SK-N-SH (cell line): ENCODE measurements at regions not wholly inside any gene's neighbourhood (a gene's known extent, or its start where the extent isn't known, plus 50 kb on each side); places are given as distances from the start of the nearest gene placed in this dataset.

Experiments
- CTCF ChIA-PET: fragments of 300-600, 350-600 bp; formaldehyde crosslinking; extraction: SDS; loops from one replicate; lab custom pipeline; 2021; lab: Yijun Ruan, JAX
- POLR2A ChIA-PET: fragments of 350-600 bp; sonication (Branson Sonifier 250); formaldehyde crosslinking; extraction: SDS; loops from one replicate; lab custom pipeline; 2020; ENCODE audit warnings: antibody characterized with exemption, inconsistent platforms; lab: Yijun Ruan, JAX
- DNase-seq: peaks from one replicate; pipeline ENCODE4 v3.0.0; 2012
- H2AFZ ChIP-seq: fragments of 200-600 bp; sonication (generic); 2 replicates; pipeline ENCODE4 v1.8.1; 2016; ENCODE audit warnings: antibody characterized with exemption, mild to moderate bottlenecking, low read depth
- H3F3A ChIP-seq: fragments of 200-600 bp; sonication (generic); replicated peaks from 2 replicates; pipeline ENCODE3; 2016; ENCODE audit warnings: antibody characterized with exemption, mild to moderate bottlenecking; ENCODE audit not compliant: insufficient read depth
- H3K27ac ChIP-seq, 2 experiments: fragments of 200-500 bp in 1 of 2; fragments of 200-600 bp in 1 of 2; sonication (Bioruptor generic) in 1 of 2; sonication (generic), shearing (Covaris generic) in 1 of 2; 2 replicates each; pipeline versions ENCODE4 v1.5.1 to v1.6.1; 2014 to 2016; ENCODE audit warnings: low read depth in 2 of 2, inconsistent platforms in 1 of 2, low read length in 1 of 2, mild to moderate bottlenecking in 1 of 2, mixed read lengths in 1 of 2
- H3K27me3 ChIP-seq: fragments of 200-600 bp; sonication (generic), shearing (Covaris generic); 2 replicates; pipeline ENCODE4 v1.6.1; 2016; ENCODE audit warnings: mixed run types; ENCODE audit not compliant: insufficient read depth
- H3K36me3 ChIP-seq, 2 experiments: fragments of 200-500 bp in 1 of 2; fragments of 200-600 bp in 1 of 2; sonication (Bioruptor generic) in 1 of 2; sonication (generic) in 1 of 2; replicated peaks in 1 of 2; 2 replicates each; pipeline versions ENCODE3 to v1.5.1; 2014 to 2016; ENCODE audit warnings: low read length in 1 of 2, mild to moderate bottlenecking in 1 of 2; ENCODE audit not compliant: insufficient read depth in 2 of 2, control insufficient read depth in 1 of 2
- H3K4me1 ChIP-seq, 2 experiments: fragments of 200-500 bp in 1 of 2; fragments of 200-600 bp in 1 of 2; sonication (Bioruptor generic) in 1 of 2; sonication (generic), shearing (Covaris generic) in 1 of 2; 2 replicates each; pipeline versions ENCODE4 v1.5.1 to v1.6.1; 2014 to 2016; ENCODE audit warnings: low read depth in 1 of 2, low read length in 1 of 2, mixed run types in 1 of 2; ENCODE audit not compliant: insufficient read depth in 2 of 2, control insufficient read depth in 1 of 2
- H3K4me2 ChIP-seq: fragments of 200-600 bp; sonication (generic), shearing (Covaris generic); 2 replicates; pipeline ENCODE4 v1.6.1; 2017; ENCODE audit warnings: mixed run types
- H3K4me3 ChIP-seq, 2 experiments: fragments of 200-500 bp in 1 of 2; fragments of 200-600 bp in 1 of 2; sonication (Bioruptor generic) in 1 of 2; sonication (generic), shearing (Covaris generic) in 1 of 2; 2 replicates each; pipeline versions ENCODE4 v1.5.1 to v1.8.1; 2014 to 2016; ENCODE audit warnings: low read depth in 2 of 2, inconsistent platforms in 1 of 2, low read length in 1 of 2, mild to moderate bottlenecking in 1 of 2, mixed read lengths in 1 of 2, moderate library complexity in 1 of 2
- H3K79me2 ChIP-seq: fragments of 200-600 bp; sonication (generic); 2 replicates; pipeline ENCODE4 v1.8.1; 2017; ENCODE audit warnings: mild to moderate bottlenecking; ENCODE audit not compliant: insufficient read depth
- H3K9ac ChIP-seq: fragments of 200-600 bp; sonication (generic); 2 replicates; pipeline ENCODE4 v1.6.1; 2017; ENCODE audit warnings: mixed run types
- H3K9me2 ChIP-seq: fragments of 200-600 bp; sonication (generic); 2 replicates; pipeline ENCODE4 v1.6.1; 2017; ENCODE audit warnings: mixed run types
- H3K9me3 ChIP-seq: fragments of 200-600 bp; sonication (generic); 2 replicates; pipeline ENCODE4 v1.6.1; 2017; ENCODE audit warnings: mixed run types, mild to moderate bottlenecking, moderate library complexity
- H4K20me1 ChIP-seq: fragments of 200-600 bp; sonication (generic); 2 replicates; pipeline ENCODE4 v1.6.1; 2017; ENCODE audit warnings: mild to moderate bottlenecking, mixed run types; ENCODE audit not compliant: insufficient read depth
- ELF1 ChIP-seq: IDR thresholded peaks from 2 replicates; pipeline ENCODE4 v1.4.0; 2012
- EP300 ChIP-seq, 2 experiments: IDR thresholded peaks; 2 replicates each; pipeline versions ENCODE4 v1.4.0 to v1.6.1; 2012; ENCODE audit warnings: borderline replicate concordance in 1 of 2, low read depth in 1 of 2, low read length in 1 of 2
- EZH2phosphoT487 ChIP-seq: fragments of 200-600 bp; sonication (generic); IDR thresholded peaks from 2 replicates; pipeline ENCODE4 v1.6.1; 2017; ENCODE audit warnings: low read depth, mixed run types, mild to moderate bottlenecking, antibody characterized with exemption, moderate library complexity, borderline replicate concordance
- FOXJ3 ChIP-seq: sonication (generic); formaldehyde crosslinking; IDR thresholded peaks from 2 replicates; pipeline ENCODE4 v1.5.1; 2020; ENCODE audit warnings: mild to moderate bottlenecking, missing genetic modification reagents
- FOXM1 ChIP-seq: IDR thresholded peaks from 2 replicates; pipeline ENCODE4 v1.4.0; 2012; ENCODE audit warnings: low read depth, mild to moderate bottlenecking
- GABPA ChIP-seq: IDR thresholded peaks from 2 replicates; pipeline ENCODE4 v1.4.0; 2012; ENCODE audit warnings: low read depth, mild to moderate bottlenecking
- IRF3 ChIP-seq: fragments of 150-350 bp; IDR thresholded peaks from 2 replicates; pipeline ENCODE4 v1.6.1; 2016; ENCODE audit warnings: mild to moderate bottlenecking, low read depth, low read length
- MAX ChIP-seq: IDR thresholded peaks from 2 replicates; pipeline ENCODE4 v1.4.0; 2012; ENCODE audit warnings: low read depth
- MXI1 ChIP-seq: IDR thresholded peaks from 2 replicates; pipeline ENCODE4 v1.6.1; 2012; ENCODE audit warnings: mild to moderate bottlenecking, low read depth, low read length, improper control_type of control experiment
- NFIC ChIP-seq: IDR thresholded peaks from 2 replicates; pipeline ENCODE4 v1.4.0; 2012; ENCODE audit warnings: borderline replicate concordance
- PBX3 ChIP-seq: IDR thresholded peaks from 2 replicates; pipeline ENCODE4; 2012
- RCOR1 ChIP-seq: fragments of 150-350 bp; IDR thresholded peaks from 2 replicates; pipeline ENCODE4 v1.6.1; 2017; ENCODE audit warnings: antibody characterized with exemption, low read length
- RFX5 ChIP-seq: IDR thresholded peaks from 2 replicates; pipeline ENCODE4 v1.6.1; 2012; ENCODE audit warnings: mild to moderate bottlenecking, improper control_type of control experiment, low read length
- RXRA ChIP-seq: IDR thresholded peaks from 2 replicates; pipeline ENCODE4 v1.4.0; 2012; ENCODE audit warnings: low read depth, mild to moderate bottlenecking, borderline replicate concordance
- TAF1 ChIP-seq: IDR thresholded peaks from 2 replicates; pipeline ENCODE4 v1.6.1; 2012; ENCODE audit warnings: low read depth, mild to moderate bottlenecking, low read length, moderate library complexity, borderline replicate concordance
- TEAD4 ChIP-seq: IDR thresholded peaks from 2 replicates; pipeline ENCODE4 v1.4.0; 2012; ENCODE audit warnings: mild to moderate bottlenecking, borderline replicate concordance; ENCODE audit not compliant: insufficient read depth
- WGBS: methylation state at CpG from one replicate; pipeline ENCODE4 v1.1.6; 2017; ENCODE audit warnings: low lambda C conversion rate; 5-methylcytosine and 5-hydroxymethylcytosine counted together
- TF ChIP-seq, protein P1 (sequence below): IDR thresholded peaks from 2 replicates; pipeline ENCODE4 v1.6.1; 2012; ENCODE audit warnings: mild to moderate bottlenecking, low read depth, low read length, moderate library complexity

DNA sequence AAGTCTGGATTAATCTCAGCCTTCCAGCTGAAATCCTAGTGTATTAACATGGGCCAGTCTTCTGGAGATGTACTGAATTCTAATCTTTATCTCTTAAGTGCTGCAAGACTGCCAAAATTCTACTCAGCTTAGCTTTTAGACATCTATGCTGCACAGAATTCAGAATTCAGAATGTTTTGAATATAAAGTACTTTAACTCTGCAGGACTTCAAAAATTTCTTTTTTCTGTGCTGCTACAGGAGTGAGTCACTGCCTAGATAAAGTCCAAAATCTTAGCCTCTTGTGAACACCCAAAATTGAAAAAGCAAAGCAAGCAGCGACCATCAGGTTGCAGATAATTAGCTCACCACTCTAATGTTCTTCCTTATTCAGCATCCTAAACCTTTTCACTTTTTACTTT, 1092.6 kb upstream of the PCDH10 start:
- Histone ChIP-seq H2AFZ (no peak overlapping the region), H3K27ac (no peak overlapping the region), H3K4me3 (no peak overlapping the region), H3K4me2 (no peak overlapping the region)
- TF ChIP-seq TEAD4, result no peak
- TF ChIP-seq, protein P1, sequence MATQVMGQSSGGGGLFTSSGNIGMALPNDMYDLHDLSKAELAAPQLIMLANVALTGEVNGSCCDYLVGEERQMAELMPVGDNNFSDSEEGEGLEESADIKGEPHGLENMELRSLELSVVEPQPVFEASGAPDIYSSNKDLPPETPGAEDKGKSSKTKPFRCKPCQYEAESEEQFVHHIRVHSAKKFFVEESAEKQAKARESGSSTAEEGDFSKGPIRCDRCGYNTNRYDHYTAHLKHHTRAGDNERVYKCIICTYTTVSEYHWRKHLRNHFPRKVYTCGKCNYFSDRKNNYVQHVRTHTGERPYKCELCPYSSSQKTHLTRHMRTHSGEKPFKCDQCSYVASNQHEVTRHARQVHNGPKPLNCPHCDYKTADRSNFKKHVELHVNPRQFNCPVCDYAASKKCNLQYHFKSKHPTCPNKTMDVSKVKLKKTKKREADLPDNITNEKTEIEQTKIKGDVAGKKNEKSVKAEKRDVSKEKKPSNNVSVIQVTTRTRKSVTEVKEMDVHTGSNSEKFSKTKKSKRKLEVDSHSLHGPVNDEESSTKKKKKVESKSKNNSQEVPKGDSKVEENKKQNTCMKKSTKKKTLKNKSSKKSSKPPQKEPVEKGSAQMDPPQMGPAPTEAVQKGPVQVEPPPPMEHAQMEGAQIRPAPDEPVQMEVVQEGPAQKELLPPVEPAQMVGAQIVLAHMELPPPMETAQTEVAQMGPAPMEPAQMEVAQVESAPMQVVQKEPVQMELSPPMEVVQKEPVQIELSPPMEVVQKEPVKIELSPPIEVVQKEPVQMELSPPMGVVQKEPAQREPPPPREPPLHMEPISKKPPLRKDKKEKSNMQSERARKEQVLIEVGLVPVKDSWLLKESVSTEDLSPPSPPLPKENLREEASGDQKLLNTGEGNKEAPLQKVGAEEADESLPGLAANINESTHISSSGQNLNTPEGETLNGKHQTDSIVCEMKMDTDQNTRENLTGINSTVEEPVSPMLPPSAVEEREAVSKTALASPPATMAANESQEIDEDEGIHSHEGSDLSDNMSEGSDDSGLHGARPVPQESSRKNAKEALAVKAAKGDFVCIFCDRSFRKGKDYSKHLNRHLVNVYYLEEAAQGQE, result no peak
- no peak for TF ChIP-seq FOXM1
- TF ChIP-seq, all 33 proteins: peak for 0
- Histone ChIP-seq H3K9ac (no peak overlapping the region), H3K79me2 (no peaks in the 10 kb centered on the region), H3K4me1 (no peaks in the 10 kb centered on the region), H3F3A (no peaks in the 10 kb centered on the region), H4K20me1 (no peaks in the 10 kb centered on the region), H3K9me2 (no peaks in the 10 kb centered on the region), H3K36me3 (no peaks in the 10 kb centered on the region), H3K9me3 (no peaks in the 10 kb centered on the region), H3K27me3 (no peaks in the 10 kb centered on the region)
- WGBS, result 4% methylated on average over 1 of the region's 1 CpG
- DNase-seq, result no peak
- ChIA-PET POLR2A (no interaction called here), CTCF (no interaction called here)

DNA sequence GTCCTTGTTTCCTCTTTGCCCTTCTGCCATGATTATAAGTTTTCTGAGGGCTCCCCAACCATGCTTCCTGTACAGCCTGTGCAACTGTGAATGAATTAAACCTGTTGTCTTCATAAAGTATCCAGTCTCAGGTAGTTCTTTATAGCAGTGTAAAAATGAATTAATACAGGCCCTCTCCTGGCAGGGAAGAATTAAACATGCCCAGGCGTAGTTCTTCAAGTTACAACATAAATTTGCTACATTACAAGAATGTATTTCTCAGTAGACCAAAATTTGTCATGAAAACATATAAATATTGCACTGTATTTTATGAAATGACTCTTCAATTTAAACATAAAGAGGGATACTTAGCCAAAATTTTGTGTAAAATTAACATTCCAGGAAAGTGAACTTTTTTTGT, 1089.9 kb upstream of the PCDH10 start:
- Histone ChIP-seq H3F3A (no peaks in the 10 kb centered on the region), H3K27ac (no peak overlapping the region), H4K20me1 (no peaks in the 10 kb centered on the region), H2AFZ (no peak overlapping the region), H3K27me3 (no peaks in the 10 kb centered on the region), H3K9ac (no peak overlapping the region), H3K9me3 (no peaks in the 10 kb centered on the region), H3K9me2 (no peaks in the 10 kb centered on the region), H3K4me1 (no peaks in the 10 kb centered on the region; a peak in 1 of 4 replicates), H3K36me3 (no peaks in the 10 kb centered on the region), H3K4me3 (no peak overlapping the region), H3K79me2 (no peaks in the 10 kb centered on the region), H3K4me2 (no peak overlapping the region)
- WGBS, result 6% methylated on average over 1 of the region's 1 CpG
- no peak for DNase-seq
- ChIA-PET CTCF (no interaction called here), POLR2A (no interaction called here)
- no peak for TF ChIP-seq PBX3
- TF ChIP-seq MAX, result no peak
- no peak for TF ChIP-seq EP300 (IDR thresholded peaks at IDR 0.05; ENCODE audit: borderline replicate concordance in 1 of 2, low read depth in 1 of 2, low read length in 1 of 2)
- no peak for TF ChIP-seq GABPA
- TF ChIP-seq TEAD4, result no peak
- TF ChIP-seq MXI1, result no peak
- no peak for TF ChIP-seq RCOR1
- no peak for TF ChIP-seq IRF3
- TF ChIP-seq FOXJ3 (CRISPR knock-in tag), result no peak
- TF ChIP-seq NFIC, result no peak
- no peak for TF ChIP-seq TAF1
- TF ChIP-seq RFX5, result no peak
- no peak for TF ChIP-seq FOXM1
- TF ChIP-seq ELF1, result no peak
- no peak for TF ChIP-seq EZH2phosphoT487
- TF ChIP-seq RXRA, result no peak
